ENCODE measurements at regions not wholly inside any gene's neighbourhood (a gene's known extent, or its start where the extent isn't known, plus 50 kb on each side); places are given as distances from the start of the nearest gene placed in this dataset.

- no TSS peak for BruUV-seq (replicated peaks)
- Histone ChIP-seq H3K4me2 (ENCODE audit: insufficient read depth, low read length) (no peak overlapping the region), H3K4me1 (ENCODE audit: control insufficient read depth, extremely low read depth, insufficient read depth, low read length) (no peaks in the 10 kb centered on the region), H3K27me3 (ENCODE audit: control insufficient read depth in 2 of 2, insufficient read depth in 2 of 2, low read length in 2 of 2) (peaks cover 0 to 2% of the 10 kb centered on the region in 2 experiments), H3K36me3 (ENCODE audit: control insufficient read depth in 2 of 2, extremely low read depth in 1 of 2, insufficient read depth in 2 of 2, low read length in 2 of 2) (no peaks in the 10 kb centered on the region), H4K20me1 (replicated peaks; ENCODE audit: control insufficient read depth, extremely low read depth, insufficient read depth, low read length) (no peaks in the 10 kb centered on the region), H3K27ac (ENCODE audit: insufficient read depth, low read depth, low read length) (no peak overlapping the region), H3K9ac (replicated peaks; ENCODE audit: extremely low read depth, insufficient read depth, low read length) (no peak overlapping the region), H2AFZ (ENCODE audit: low read depth, low read length) (no peak overlapping the region), H3K79me2 (ENCODE audit: control insufficient read depth, insufficient read depth, low read length) (no peaks in the 10 kb centered on the region), H3K4me3 (replicated peaks in 1 of 3; ENCODE audit: insufficient read depth in 1 of 3, low read depth in 1 of 3, low read length in 3 of 3) (no peak overlapping the region), H3K9me1 (replicated peaks; ENCODE audit: control insufficient read depth, extremely low read depth, insufficient read depth, low read length) (no peaks in the 10 kb centered on the region), H3K9me3 (replicated peaks; ENCODE audit: control insufficient read depth, insufficient read depth, low read length) (no peaks in the 10 kb centered on the region)
- TF ChIP-seq MYC (IDR thresholded peaks at IDR 0.05; ENCODE audit: low read depth, low read length) (no peak), FOS (IDR thresholded peaks at IDR 0.05; ENCODE audit: borderline replicate concordance, insufficient read depth, low read length) (no peak), POLR2A (IDR thresholded peaks at IDR 0.05; ENCODE audit: low read depth, low read length) (no peak), GATA2 (IDR thresholded peaks at IDR 0.05; ENCODE audit: insufficient read depth, insufficient read length, low read depth, low read length) (no peak), EZH2 (IDR thresholded peaks at IDR 0.05; ENCODE audit: borderline replicate concordance, low read depth, low read length, severe bottlenecking) (no peak)
- TF ChIP-seq, protein P1, sequence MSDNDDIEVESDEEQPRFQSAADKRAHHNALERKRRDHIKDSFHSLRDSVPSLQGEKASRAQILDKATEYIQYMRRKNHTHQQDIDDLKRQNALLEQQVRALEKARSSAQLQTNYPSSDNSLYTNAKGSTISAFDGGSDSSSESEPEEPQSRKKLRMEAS (IDR thresholded peaks at IDR 0.05; ENCODE audit: insufficient read depth, insufficient read length) = no peak
- TF ChIP-seq, protein P2, sequence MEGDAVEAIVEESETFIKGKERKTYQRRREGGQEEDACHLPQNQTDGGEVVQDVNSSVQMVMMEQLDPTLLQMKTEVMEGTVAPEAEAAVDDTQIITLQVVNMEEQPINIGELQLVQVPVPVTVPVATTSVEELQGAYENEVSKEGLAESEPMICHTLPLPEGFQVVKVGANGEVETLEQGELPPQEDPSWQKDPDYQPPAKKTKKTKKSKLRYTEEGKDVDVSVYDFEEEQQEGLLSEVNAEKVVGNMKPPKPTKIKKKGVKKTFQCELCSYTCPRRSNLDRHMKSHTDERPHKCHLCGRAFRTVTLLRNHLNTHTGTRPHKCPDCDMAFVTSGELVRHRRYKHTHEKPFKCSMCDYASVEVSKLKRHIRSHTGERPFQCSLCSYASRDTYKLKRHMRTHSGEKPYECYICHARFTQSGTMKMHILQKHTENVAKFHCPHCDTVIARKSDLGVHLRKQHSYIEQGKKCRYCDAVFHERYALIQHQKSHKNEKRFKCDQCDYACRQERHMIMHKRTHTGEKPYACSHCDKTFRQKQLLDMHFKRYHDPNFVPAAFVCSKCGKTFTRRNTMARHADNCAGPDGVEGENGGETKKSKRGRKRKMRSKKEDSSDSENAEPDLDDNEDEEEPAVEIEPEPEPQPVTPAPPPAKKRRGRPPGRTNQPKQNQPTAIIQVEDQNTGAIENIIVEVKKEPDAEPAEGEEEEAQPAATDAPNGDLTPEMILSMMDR (IDR thresholded peaks at IDR 0.05; ENCODE audit: extremely low read depth in 1 of 2, insufficient read depth in 1 of 2, low read depth in 1 of 2, low read length in 2 of 2) = no peak
- FAIRE-seq = no peak
- ChIA-PET POLR2A (no interaction called here), CTCF (interaction anchor here (0.9 kb wide), 1 partner anchor 54 kb away, joined by 3 read pairs; no protein-coding TSS in a partner anchor)
- dilution Hi-C loops (cut with MboI; ENCODE audit: extremely low pct_ligation_motif_present, low sequenced_read_pairs) (no loop called here), intact Hi-C loops (cut with micrococcal nuclease) (no loop called here)
- no peak for DNase-seq (ENCODE audit: low read depth, low spot score)
Observed at GRCh38 chr3:124635169-124635539, 95.1 kb upstream of the UMPS start.
